ENCODE measurements at regions not wholly inside any gene's neighbourhood (a gene's known extent, or its start where the extent isn't known, plus 50 kb on each side); places are given as distances from the start of the nearest gene placed in this dataset.

GRCh38 chr20:1773816-1774215 lies 116.2 kb upstream of the SIRPG start:
- no TSS peak for BruUV-seq (replicated peaks)
- Histone ChIP-seq H3K4ac (ENCODE audit: low read depth, low read length) (no peak overlapping the region), H3K9ac (ENCODE audit: low read depth, low read length) (no peak overlapping the region), H3K27ac (ENCODE audit: insufficient read depth, low read length) (no peak overlapping the region), H4K5ac (ENCODE audit: low read depth, low read length) (no peak overlapping the region), H3K27me3 (ENCODE audit: control insufficient read depth, insufficient read depth, low read length) (no peaks in the 10 kb centered on the region), H2BK15ac (ENCODE audit: low read depth, low read length) (no peak overlapping the region), H2BK120ac (ENCODE audit: low read depth, low read length) (no peak overlapping the region), H3K23ac (ENCODE audit: low read depth, low read length) (no peak overlapping the region), H3K4me3 (ENCODE audit: insufficient read depth, low read depth, low read length) (no peak overlapping the region), H3K18ac (ENCODE audit: low read depth, low read length) (no peak overlapping the region), H2BK5ac (ENCODE audit: low read depth, low read length, poor library complexity, severe bottlenecking) (no peak overlapping the region), H2AK9ac (replicated peaks; ENCODE audit: low read depth, low read length, poor library complexity) (no peak overlapping the region), H3K9me1 (ENCODE audit: insufficient read depth, low read length) (peaks cover 3% of the 10 kb centered on the region; the same call in 1 of the 2 replicates), H4K20me1 (ENCODE audit: insufficient read depth, low read length) (no peaks in the 10 kb centered on the region), H4K8ac (ENCODE audit: low read depth in 2 of 2, low read length in 2 of 2) (no peak overlapping the region), H3K14ac (replicated peaks; ENCODE audit: low read depth, low read length) (no peak overlapping the region), H2AFZ (replicated peaks; ENCODE audit: low read length, poor library complexity) (no peak overlapping the region), H4K91ac (ENCODE audit: insufficient read depth, low read depth, low read length) (no peak overlapping the region), H2AK5ac (ENCODE audit: low read depth, low read length) (no peak overlapping the region), H2BK20ac (ENCODE audit: low read depth, low read length) (no peak overlapping the region), H3K56ac (ENCODE audit: extremely low read depth, insufficient read depth, low read length) (no peak overlapping the region), H3K36me3 (ENCODE audit: control insufficient read depth, insufficient read depth, low read length) (no peaks in the 10 kb centered on the region), H3K79me1 (ENCODE audit: low read depth in 1 of 2, low read length in 2 of 2) (peaks cover 8 to 14% of the 10 kb centered on the region in 2 experiments; a peak in 3 of 4 replicates), H3K9me3 (ENCODE audit: control insufficient read depth, insufficient read depth, low read length) (no peaks in the 10 kb centered on the region), H3K4me2 (ENCODE audit: low read depth, low read length) (no peak overlapping the region), H3K4me1 (ENCODE audit: control insufficient read depth, insufficient read depth, low read length) (peaks cover 4% of the 10 kb centered on the region)
- POLR2A ChIA-PET (ENCODE audit: unreplicated experiment): no interaction called here
- ATAC-seq (ENCODE audit: low read depth): no peak
- TF ChIP-seq MAZ (IDR thresholded peaks at IDR 0.05; ENCODE audit: borderline replicate concordance, low read depth, low read length): no peak
- no peak for TF ChIP-seq USF2 (IDR thresholded peaks at IDR 0.05; ENCODE audit: low read depth, low read length)
- TF ChIP-seq CEBPB (IDR thresholded peaks at IDR 0.05; ENCODE audit: low read depth, low read length): no peak
- TF ChIP-seq MAFK (IDR thresholded peaks at IDR 0.05; ENCODE audit: low read depth, low read length): no peak
- no peak for TF ChIP-seq RFX5 (IDR thresholded peaks at IDR 0.05; ENCODE audit: low read depth, low read length)
- TF ChIP-seq RAD21 (IDR thresholded peaks at IDR 0.05; ENCODE audit: low read length): no peak
- TF ChIP-seq SMC3 (IDR thresholded peaks at IDR 0.05; ENCODE audit: low read depth, low read length): no peak
- TF ChIP-seq BHLHE40 (IDR thresholded peaks at IDR 0.05; ENCODE audit: low read depth, low read length): no peak
- no peak for TF ChIP-seq FOS (IDR thresholded peaks at IDR 0.05; ENCODE audit: low read depth, low read length)
- TF ChIP-seq MXI1 (IDR thresholded peaks at IDR 0.05; ENCODE audit: borderline replicate concordance, low read depth, low read length): no peak
- TF ChIP-seq NFE2L2 (IDR thresholded peaks at IDR 0.05; ENCODE audit: low read depth, low read length): no peak
- TF ChIP-seq POLR2A (IDR thresholded peaks at IDR 0.05; ENCODE audit: low read depth, low read length): no peak
- no peak for TF ChIP-seq CTCF (conservative IDR thresholded peaks at IDR 0.05; ENCODE audit: low read depth, low read length)
- TF ChIP-seq ELK1 (IDR thresholded peaks at IDR 0.05; ENCODE audit: borderline replicate concordance, low read depth, low read length): no peak
- no peak for TF ChIP-seq CHD1 (IDR thresholded peaks at IDR 0.05; ENCODE audit: low read depth, low read length)
- TF ChIP-seq RCOR1 (IDR thresholded peaks at IDR 0.05; ENCODE audit: insufficient replicate concordance, low read length): no peak
- in situ Hi-C loops (cut with MboI; ENCODE audit: low sequenced_read_pairs) (loop anchor here (25.0 kb wide), 1 partner anchor 688 kb away; the partner anchor contains the start of gene SNRPB), intact Hi-C loops (cut with micrococcal nuclease) (no loop called here), dilution Hi-C loops (cut with HindIII; ENCODE audit: low sequenced_read_pairs, unreplicated experiment) (no loop called here)
- WGBS, 2 experiments (ENCODE audit: extremely low coverage in 2 of 2, insufficient read length in 1 of 2): no CpG with 5 or more reads among the region's 2 CpGs
- CTCF ChIA-PET: no interaction called here
- no peak for DNase-seq

All from IMR-90 (cell line).